Hepatocyte (in vitro differentiated cells): ENCODE measurements at regions not wholly inside any gene's neighbourhood (a gene's known extent, or its start where the extent isn't known, plus 50 kb on each side); places are given as distances from the start of the nearest gene placed in this dataset.

Experiments
- DNase-seq: peaks from one replicate; pipeline ENCODE4 v3.0.0-alpha.2; 2016; ENCODE audit warnings: low spot score
- H2AFZ ChIP-seq: fragments of 200-600 bp; sonication (generic); 2 replicates; pipeline ENCODE4 v1.6.0; 2016; ENCODE audit warnings: antibody characterized with exemption, mild to moderate bottlenecking
- H3K27ac ChIP-seq: fragments of 200-600 bp; sonication (generic); 2 replicates; pipeline ENCODE4 v1.5.1; 2016; ENCODE audit warnings: mild to moderate bottlenecking
- H3K27me3 ChIP-seq: fragments of 200-600 bp; sonication (generic); 2 replicates; pipeline ENCODE4 v1.6.1; 2016
- H3K36me3 ChIP-seq: fragments of 200-600 bp; sonication (generic); replicated peaks from 2 replicates; pipeline ENCODE4 v1.5.1; 2016; ENCODE audit warnings: low read depth; ENCODE audit not compliant: insufficient read depth
- H3K4me1 ChIP-seq: fragments of 200-600 bp; sonication (generic); 2 replicates; pipeline ENCODE4 v1.5.1; 2016; ENCODE audit warnings: mild to moderate bottlenecking, moderate library complexity; ENCODE audit not compliant: insufficient read depth
- H3K4me2 ChIP-seq: fragments of 200-600 bp; sonication (generic); 2 replicates; pipeline ENCODE4 v1.6.0; 2016
- H3K4me3 ChIP-seq: fragments of 200-600 bp; sonication (generic); 2 replicates; pipeline ENCODE4 v1.5.1; 2016; ENCODE audit warnings: mild to moderate bottlenecking
- H3K79me2 ChIP-seq: fragments of 200-600 bp; sonication (generic); 2 replicates; pipeline ENCODE4 v1.6.0; 2017; ENCODE audit warnings: mild to moderate bottlenecking
- H3K9me2 ChIP-seq: fragments of 200-600 bp; sonication (generic); replicated peaks from 2 replicates; pipeline ENCODE4 v1.6.0; 2017; ENCODE audit warnings: mild to moderate bottlenecking; ENCODE audit not compliant: insufficient read depth
- H3K9me3 ChIP-seq: fragments of 200-600 bp; sonication (generic); 2 replicates; pipeline ENCODE4 v1.5.1; 2016; ENCODE audit warnings: low read depth, mild to moderate bottlenecking
- H4K20me1 ChIP-seq: fragments of 200-600 bp; sonication (generic); 2 replicates; pipeline ENCODE4 v1.6.0; 2016; ENCODE audit warnings: mild to moderate bottlenecking; ENCODE audit not compliant: insufficient read depth, poor library complexity, severe bottlenecking
- EZH2 ChIP-seq: fragments of 200-600 bp; sonication (generic); IDR thresholded peaks from 2 replicates; pipeline ENCODE4 v1.6.1; 2016; ENCODE audit warnings: antibody characterized with exemption, mild to moderate bottlenecking, borderline replicate concordance
- EZH2phosphoT487 ChIP-seq: fragments of 200-600 bp; sonication (generic); IDR thresholded peaks from one replicate; pipeline ENCODE4 v1.6.1; 2018; ENCODE audit warnings: antibody characterized with exemption, mild to moderate bottlenecking, low read depth, moderate library complexity; ENCODE audit not compliant: unreplicated experiment, severe bottlenecking
- WGBS: methylation state at CpG from one replicate; pipeline ENCODE4 v1.1.6; 2016; ENCODE audit warnings: low lambda C conversion rate; ENCODE audit errors: missing lambda C conversion rate; 5-methylcytosine and 5-hydroxymethylcytosine counted together
- TF ChIP-seq, protein P1 (sequence below): fragments of 200-600 bp; sonication (generic); IDR thresholded peaks from 2 replicates; pipeline ENCODE4 v1.5.1; 2016; ENCODE audit warnings: antibody characterized with exemption, mild to moderate bottlenecking; ENCODE audit not compliant: poor library complexity

DNA sequence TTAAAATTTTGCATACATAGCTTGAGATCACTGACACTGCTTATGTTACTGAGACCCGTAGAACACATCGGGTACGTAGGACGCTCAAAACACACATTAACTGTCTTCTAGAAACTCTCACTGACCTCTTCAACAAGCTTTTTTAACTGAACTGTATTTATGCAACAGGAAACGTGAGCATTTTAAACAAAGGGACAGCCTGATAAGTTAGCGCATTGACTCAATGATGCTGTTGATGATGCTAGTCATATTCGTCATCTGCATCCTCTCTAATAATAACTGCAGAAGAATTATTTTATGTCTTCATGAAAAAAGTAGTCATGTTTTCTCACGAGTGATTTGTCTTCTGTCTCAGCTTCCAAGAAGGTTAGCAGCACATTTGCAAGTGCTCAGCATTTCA lies 824.0 kb downstream of the DCDC2C start:
- Histone ChIP-seq H3K36me3 (no peaks in the 10 kb centered on the region), H4K20me1 (no peaks in the 10 kb centered on the region), H3K4me2 (no peak overlapping the region), H2AFZ (no peak overlapping the region), H3K4me3 (no peak overlapping the region), H3K4me1 (no peaks in the 10 kb centered on the region), H3K27me3 (no peaks in the 10 kb centered on the region), H3K9me3 (no peaks in the 10 kb centered on the region), H3K79me2 (no peaks in the 10 kb centered on the region), H3K27ac (no peak overlapping the region), H3K9me2 (no peaks in the 10 kb centered on the region)
- DNase-seq = no peak
- 80% methylated on average over 8 of the region's 8 CpGs for WGBS
- TF ChIP-seq EZH2phosphoT487 = no peak
- TF ChIP-seq, protein P1, sequence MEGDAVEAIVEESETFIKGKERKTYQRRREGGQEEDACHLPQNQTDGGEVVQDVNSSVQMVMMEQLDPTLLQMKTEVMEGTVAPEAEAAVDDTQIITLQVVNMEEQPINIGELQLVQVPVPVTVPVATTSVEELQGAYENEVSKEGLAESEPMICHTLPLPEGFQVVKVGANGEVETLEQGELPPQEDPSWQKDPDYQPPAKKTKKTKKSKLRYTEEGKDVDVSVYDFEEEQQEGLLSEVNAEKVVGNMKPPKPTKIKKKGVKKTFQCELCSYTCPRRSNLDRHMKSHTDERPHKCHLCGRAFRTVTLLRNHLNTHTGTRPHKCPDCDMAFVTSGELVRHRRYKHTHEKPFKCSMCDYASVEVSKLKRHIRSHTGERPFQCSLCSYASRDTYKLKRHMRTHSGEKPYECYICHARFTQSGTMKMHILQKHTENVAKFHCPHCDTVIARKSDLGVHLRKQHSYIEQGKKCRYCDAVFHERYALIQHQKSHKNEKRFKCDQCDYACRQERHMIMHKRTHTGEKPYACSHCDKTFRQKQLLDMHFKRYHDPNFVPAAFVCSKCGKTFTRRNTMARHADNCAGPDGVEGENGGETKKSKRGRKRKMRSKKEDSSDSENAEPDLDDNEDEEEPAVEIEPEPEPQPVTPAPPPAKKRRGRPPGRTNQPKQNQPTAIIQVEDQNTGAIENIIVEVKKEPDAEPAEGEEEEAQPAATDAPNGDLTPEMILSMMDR = no peak
- no peak for TF ChIP-seq EZH2

DNA sequence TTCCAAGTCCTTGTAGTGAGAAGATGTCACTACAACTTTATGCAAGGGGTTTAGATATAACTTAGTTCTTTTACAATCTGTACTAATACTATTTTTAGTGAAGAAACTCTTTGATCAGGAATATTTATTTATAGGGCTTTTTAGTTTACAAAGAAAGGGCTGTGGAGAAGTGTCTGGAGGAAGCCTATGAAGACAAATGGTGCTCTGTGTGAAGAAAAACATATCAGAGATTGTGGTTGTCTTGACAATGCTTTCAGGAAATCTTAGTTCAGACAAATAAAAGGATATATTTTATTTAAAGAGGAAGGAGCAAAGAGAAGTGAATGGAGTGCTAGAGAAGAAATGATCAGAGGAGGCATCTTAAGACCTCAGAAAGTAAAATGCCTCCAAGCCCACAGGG lies 824.9 kb downstream of the DCDC2C start:
- H3K9me2 ChIP-seq = no peaks in the 10 kb centered on the region
- no peak overlapping the region for H3K27ac ChIP-seq
- no peak overlapping the region for H3K4me2 ChIP-seq
- TF ChIP-seq, protein P1 = no peak
- TF ChIP-seq EZH2phosphoT487 (no peak), EZH2 (no peak)
- H3K4me3 ChIP-seq = no peak overlapping the region
- H4K20me1 ChIP-seq = no peaks in the 10 kb centered on the region
- H3K27me3 ChIP-seq = no peaks in the 10 kb centered on the region
- no peak for DNase-seq
- no peaks in the 10 kb centered on the region for H3K9me3 ChIP-seq
- H3K4me1 ChIP-seq = no peaks in the 10 kb centered on the region
- H3K36me3 ChIP-seq = no peaks in the 10 kb centered on the region
- no peaks in the 10 kb centered on the region for H3K79me2 ChIP-seq
- H2AFZ ChIP-seq = no peak overlapping the region

DNA sequence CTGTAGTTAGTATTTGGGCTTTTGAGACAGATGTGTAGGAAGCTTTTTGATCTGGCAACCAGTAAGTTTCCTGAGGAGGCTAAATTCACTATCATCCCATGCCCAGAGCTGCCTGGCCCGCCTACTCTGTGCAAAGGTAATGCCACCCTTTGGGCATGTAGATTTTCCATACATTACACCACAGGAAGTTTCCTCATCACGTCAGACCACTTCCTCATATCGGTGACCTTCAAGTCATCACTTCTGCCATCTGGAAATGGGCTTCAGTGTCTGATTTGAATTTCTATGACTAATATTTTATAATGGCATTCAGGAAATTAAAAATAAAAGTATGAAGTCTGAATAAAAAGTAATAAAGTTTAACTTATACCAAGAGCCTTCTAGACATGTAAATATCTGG lies 825.4 kb downstream of the DCDC2C start:
- no peak overlapping the region for H2AFZ ChIP-seq
- H3K79me2 ChIP-seq = no peaks in the 10 kb centered on the region
- no peaks in the 10 kb centered on the region for H3K9me3 ChIP-seq
- no peak for DNase-seq
- TF ChIP-seq EZH2phosphoT487 (no peak), EZH2 (no peak)
- TF ChIP-seq, protein P1 = no peak
- H3K27ac ChIP-seq = no peak overlapping the region
- H3K27me3 ChIP-seq = no peaks in the 10 kb centered on the region
- no peaks in the 10 kb centered on the region for H3K4me1 ChIP-seq
- H4K20me1 ChIP-seq = no peaks in the 10 kb centered on the region
- H3K4me2 ChIP-seq = no peak overlapping the region
- 91% methylated on average over 3 of the region's 3 CpGs for WGBS
- no peak overlapping the region for H3K4me3 ChIP-seq
- H3K36me3 ChIP-seq = no peaks in the 10 kb centered on the region
- H3K9me2 ChIP-seq = no peaks in the 10 kb centered on the region

DNA sequence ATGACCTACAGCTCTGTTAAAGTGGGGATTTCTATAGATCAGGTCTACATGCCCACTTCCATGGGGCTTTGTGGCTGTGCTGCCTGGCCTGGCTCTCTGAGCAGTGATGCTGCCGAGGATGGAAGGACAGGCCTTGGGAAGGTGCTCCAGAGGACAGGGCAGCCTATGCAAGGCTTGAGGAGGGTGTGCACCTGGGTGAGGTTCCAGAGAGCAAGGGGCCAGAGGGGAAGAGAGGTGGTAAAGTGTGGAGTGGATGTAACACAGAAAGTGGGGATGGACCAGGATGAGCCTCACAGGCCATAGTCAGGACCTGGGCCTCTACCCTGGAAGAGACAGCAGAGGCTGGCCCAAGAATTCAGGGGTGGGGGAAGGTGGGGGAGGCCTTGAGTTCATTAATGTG lies 826.4 kb downstream of the DCDC2C start:
- Histone ChIP-seq H3K27ac (no peak overlapping the region), H3K36me3 (no peaks in the 10 kb centered on the region), H3K9me3 (no peaks in the 10 kb centered on the region), H3K4me1 (no peaks in the 10 kb centered on the region), H3K4me3 (no peak overlapping the region), H3K4me2 (no peak overlapping the region), H3K9me2 (no peaks in the 10 kb centered on the region), H2AFZ (no peak overlapping the region), H3K79me2 (no peaks in the 10 kb centered on the region), H3K27me3 (no peaks in the 10 kb centered on the region), H4K20me1 (no peaks in the 10 kb centered on the region)
- TF ChIP-seq EZH2phosphoT487 (no peak), EZH2 (no peak)
- TF ChIP-seq, protein P1 = no peak
- WGBS = 94% methylated on average over 1 of the region's 1 CpG
- no peak for DNase-seq
